HG02981 (cell line): ENCODE measurements at regions not wholly inside any gene's neighbourhood (a gene's known extent, or its start where the extent isn't known, plus 50 kb on each side); places are given as distances from the start of the nearest gene placed in this dataset.
"Not testable (repeated sequence)": the region's sequence is repeated elsewhere in the genome, so short reads cannot be mapped to it uniquely, and the experiment has no call there.

Experiments used
- ATAC-seq: cut with Tn5 transposase; IDR thresholded peaks from one replicate; pipeline ENCODE4 v1.9.1; 2021; ENCODE audit warnings: mild to moderate bottlenecking, moderate library complexity; ENCODE audit not compliant: unreplicated experiment

DNA sequence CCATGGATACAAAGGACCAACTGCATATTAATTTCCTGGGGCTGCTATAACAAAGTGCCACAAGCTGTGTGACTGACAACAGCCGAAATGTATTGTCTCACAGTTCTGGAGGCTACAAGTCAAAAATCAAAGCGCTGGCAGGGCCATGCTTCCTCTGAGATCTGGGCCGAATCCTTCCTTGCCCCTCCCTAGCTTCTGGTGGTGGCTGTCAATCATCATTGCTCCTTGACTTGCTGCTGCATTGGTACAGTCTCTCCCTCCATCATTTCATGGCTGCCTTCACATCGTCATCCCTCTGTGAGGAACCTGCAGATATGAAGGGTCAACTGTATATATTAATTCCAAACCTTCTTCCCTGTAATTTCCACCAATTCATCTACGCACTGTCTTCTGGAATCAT lies 118.3 kb downstream of the EXOC5 start:
- no peak for ATAC-seq

DNA sequence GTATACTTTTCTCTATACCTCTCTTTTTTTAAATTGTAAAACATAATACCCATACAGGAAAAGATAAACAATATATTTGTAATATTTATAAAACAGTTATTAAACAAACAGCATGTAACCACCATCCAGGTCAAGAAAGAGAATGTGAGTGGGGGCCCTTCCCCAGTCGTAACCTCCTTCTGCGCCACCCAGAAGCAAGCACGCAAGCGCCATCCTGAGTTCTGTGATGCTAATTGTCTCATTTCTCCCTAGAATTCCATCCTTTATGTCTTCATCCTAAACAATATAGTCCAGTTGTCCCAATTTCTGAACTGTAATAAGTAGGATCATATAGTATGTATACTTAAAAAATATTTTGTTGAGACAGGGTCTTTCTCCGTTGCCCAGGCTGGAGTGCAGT lies 129.5 kb downstream of the EXOC5 start:
- ATAC-seq: no peak

DNA sequence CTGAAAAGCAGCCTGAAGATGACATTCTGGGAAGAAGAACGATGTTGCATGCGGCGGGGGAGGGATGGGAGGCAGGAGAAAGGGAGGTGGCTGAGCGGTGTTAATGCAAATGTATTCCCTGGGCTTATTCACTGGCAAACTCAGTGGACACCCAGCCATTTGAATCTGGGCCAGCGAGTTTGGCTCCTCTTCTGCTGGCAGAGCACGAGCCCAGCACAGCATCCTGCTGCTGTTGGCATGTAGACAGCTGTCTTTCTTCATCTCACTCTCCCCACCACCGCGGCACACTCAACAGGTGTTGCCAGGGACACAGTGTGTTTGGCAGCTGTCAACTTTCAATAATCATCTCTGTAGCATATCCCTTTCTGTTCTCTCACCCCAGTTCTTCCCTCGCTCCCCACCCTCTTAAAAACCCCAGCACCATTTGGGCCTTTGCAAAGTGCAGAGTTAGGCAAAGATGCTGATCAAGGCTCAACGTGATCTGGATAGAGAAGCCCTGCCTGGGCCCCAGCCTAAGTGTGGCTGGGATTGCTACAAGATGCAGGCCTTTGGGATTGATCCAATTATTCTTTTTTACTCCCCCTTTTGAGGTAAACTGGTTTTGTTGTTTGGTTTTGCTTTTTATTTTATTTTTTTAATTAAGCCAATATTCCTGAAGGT lies 131.9 kb downstream of the EXOC5 start:
- ATAC-seq: no peak

DNA sequence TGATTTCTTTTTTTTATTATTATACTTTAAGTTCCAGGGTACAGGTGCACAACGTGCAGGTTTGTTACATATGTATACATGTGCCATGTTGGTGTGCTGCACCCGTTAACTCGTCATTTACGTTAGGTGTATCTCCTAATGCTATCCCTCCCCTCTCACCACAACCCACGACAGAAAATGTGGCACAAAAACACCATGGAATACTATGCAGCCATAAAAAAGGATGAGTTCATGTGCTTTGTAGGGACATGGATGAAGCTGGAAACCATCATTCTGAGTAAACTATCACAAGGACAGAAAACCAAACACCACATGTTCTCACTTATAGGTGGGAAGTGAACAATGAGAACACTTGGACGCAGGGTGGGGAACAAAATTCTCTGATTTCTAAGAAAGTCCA lies 140.9 kb downstream of the EXOC5 start:
- ATAC-seq: not testable (repeated sequence)

DNA sequence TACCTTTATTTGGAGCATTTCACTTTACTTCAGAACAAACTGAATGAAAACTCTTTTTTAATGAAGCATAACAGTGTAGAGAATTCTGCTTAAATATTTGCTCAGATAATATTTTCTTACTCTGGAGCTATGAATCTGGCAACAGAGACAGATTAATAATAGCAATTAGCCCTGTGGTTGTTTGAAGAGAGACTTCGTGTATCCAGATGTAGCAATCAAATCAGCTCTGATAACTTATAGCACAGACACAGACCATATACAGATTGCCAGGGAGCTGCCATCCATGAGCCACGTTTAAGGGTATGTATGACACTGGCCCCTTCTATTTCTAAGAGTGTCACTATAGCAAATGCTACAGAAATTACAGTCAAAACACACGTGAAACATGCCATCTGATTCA lies 146.6 kb downstream of the EXOC5 start:
- ATAC-seq: no peak

DNA sequence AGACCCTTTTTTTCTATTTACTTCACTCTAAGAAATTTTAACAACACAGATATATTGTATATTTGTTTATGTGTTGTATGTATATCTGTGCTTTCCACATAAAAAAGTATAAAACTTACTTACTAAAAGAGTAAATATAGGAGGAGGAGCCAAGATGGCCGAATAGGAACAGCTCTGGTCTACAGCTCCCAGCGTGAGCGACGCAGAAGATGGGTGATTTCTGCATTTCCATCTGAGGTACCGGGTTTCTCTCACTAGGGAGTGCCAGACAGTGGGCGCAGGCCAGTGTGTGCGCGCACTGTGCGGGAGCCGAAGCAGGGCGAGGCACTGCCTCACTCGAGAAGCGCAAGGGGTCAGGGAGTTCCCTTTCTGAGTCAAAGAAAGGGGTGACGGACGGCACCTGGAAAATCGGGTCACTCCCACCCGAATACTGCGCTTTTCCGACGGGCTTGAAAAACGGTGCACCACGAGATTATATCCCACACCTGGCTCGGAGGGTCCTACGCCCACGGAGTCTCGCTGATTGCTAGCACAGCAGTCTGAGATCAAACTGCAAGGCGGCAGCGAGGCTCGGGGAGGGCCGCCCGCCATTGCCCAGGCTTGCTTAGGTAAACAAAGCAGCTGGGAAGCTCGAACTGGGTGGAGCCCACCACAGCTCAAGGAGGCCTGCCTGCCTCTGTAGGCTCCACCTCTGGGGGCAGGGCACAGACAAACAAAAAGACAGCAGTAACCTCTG lies 156.5 kb downstream of the EXOC5 start:
- not testable (repeated sequence) for ATAC-seq

DNA sequence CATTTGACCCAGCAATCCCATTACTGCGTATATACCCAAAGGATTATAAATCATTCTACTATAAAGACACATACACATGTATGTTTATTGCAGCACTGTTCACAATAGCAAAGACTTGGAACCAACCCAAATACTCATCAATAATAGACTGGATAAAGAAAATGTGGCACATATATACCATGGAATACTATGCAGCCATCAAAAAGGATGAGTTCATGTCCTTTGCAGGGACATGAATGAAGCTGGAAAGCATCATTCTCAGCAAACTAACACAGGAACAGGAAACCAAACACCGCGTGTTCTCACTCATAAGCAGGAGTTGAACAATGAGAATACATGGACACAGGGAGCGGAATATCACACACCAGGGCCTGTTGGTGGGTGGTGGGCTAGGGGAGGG lies 158.3 kb downstream of the EXOC5 start:
- ATAC-seq: not testable (repeated sequence)

DNA sequence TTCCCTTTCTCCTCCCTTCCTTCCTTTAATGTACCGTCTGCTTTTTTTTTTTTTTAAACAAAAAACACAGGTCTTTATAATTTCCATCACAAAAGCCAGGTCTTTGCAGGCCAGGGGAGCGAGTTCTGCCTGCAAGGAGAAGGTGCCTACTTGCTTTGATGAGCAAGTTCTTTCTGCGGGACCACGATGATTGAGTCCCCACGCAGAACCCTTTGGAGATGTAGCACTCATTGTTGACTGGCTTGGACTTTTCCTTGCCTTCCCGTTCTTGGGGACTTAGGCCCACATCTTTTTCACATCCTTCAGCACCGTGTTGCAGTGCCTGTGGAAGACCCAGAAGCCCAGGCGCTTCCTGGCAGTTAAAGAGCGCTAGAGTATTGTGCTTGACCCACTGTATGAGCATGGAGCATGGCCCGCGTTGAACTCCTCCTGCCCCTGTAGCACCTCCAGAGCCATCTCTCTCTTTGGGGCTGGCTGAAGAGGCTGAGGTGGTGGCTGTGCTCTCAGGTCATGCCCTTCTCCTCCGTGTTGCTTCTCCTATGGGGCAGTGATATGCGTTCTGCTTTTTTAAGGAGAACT lies 177.6 kb downstream of the EXOC5 start:
- ATAC-seq: no peak

DNA sequence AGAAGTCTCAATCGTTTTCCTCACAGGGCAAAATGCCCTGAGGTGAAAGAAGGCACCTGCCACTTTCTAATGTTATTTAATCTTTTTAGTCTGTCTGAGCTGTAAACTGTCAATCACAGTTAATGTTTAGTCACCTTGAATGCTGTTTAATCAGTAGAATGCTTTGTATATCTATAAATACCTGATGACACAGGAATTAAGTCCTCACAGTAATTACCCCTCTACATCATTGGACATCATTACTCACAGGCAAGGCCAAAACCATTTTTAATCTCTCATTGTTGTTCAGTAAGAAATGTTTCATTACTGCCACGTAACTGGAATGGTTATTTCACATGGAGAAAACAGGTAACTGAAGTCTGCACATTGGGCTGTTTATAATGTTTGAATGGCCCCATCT lies 178.8 kb downstream of the EXOC5 start:
- ATAC-seq: no peak

DNA sequence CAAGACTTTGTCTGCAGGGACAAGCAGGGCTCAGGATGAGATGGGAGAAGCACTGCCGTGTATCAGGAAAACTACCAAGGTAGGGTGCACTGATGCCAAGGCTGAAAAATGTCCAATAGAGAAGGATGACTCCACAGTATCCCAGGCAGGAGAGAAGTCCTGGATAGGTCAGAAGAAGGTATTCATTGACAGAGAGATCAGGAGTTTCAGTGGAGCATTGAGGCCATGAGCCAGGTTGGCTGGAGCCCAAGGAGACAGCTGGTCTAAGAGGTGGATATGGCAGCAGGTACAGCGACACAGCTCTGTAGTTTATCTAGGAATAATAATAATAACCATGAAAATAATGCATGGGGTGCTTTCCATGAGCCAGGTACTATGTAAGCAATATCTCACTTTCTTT lies 180.9 kb downstream of the EXOC5 start:
- no peak for ATAC-seq

DNA sequence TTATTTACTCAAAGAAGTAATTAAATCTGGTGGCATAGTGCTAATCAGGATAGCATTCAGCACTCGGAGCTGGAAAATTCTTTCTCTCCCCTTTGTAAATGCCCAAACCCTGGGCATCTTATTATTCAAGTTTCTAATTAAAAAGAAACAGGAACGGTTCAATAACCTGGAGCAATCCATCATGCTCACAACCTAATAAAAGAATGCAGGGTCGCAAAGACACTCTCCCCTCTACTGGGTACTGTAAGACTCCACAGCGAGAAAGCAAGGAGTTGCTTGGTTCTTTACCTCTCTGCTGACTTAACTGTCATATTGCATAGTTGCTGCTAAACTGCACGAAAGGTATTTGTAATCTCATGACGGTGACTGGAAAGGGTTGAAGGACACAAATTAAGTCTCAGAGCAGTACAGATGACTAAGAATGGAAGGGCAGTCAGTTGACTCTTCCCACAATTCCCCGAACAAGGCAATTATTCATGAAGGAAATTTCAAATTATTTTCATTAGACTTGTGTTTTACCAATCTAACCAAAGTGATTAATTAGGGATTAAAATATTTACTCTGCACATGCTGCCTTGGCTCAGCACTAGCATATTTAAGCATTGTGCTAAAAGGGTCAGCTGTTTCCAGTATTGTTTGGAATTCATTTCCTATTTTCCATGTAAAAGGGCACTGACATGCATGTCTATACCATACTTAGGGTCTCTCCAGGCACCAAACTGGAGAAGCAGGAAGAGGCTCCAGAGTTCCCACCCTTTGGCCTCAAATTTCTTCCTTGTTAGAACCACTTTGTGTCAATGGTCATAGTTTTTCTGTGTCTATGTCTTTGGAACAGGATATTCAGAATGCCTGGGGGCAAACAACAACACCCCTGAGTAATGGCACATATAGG lies 182.2 kb downstream of the EXOC5 start:
- no peak for ATAC-seq

DNA sequence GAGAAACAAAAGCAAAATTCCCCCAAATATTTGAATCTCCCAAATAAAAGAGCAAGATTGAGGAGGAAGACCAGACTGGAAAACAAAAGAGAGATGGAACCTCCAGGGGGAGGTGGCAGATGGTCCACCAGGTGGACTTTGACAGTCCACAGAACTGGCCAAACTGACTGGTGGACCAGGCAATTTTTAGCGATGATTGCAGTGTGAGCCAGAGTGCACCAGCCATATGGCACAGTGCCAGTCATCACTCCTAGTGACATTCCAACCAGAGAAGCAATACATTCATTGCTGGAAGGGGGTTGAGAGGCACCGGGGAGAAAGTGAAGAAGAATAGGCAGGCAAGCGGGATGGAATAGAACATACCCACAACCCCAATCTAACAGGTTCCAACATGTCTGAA lies 182.9 kb downstream of the EXOC5 start:
- ATAC-seq: no peak

DNA sequence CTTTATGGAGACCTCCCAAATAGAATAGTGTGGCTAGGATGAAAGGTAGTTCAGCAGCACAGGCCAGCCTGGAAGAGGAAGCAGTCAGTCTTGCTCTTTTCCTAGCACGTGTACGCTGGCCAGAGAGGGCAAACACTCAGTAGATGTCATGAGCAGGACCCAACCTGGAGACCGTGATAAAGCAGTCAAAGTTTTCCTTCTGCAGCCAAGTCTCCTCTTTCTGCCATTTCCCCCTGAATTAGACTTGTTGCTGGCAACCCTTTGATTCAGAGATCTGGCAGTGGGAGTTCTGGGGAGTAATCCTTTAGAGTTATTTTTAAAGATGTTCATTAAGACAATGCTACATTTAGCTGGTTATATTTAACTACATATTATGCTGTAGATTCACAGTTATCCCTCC lies 183.7 kb downstream of the EXOC5 start:
- no peak for ATAC-seq

DNA sequence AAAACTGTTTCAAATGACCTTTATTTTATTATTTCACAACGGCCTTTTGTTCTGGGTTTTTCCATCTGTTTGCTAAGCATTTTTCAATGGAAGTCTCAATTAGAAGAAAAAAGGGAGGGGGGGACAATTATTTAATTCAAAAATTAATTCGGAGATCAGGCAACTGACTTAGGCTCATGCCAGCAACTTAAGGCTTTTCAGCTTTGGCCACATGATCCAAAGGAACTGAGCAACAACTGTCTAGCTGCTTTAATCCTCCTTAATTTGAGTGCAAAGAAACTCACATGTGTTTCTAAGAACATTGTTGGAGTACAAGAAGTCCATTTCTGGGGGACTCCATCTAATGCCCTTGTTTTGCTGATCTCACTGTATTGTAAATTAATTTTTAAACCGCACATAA lies 188.0 kb downstream of the EXOC5 start:
- no peak for ATAC-seq

DNA sequence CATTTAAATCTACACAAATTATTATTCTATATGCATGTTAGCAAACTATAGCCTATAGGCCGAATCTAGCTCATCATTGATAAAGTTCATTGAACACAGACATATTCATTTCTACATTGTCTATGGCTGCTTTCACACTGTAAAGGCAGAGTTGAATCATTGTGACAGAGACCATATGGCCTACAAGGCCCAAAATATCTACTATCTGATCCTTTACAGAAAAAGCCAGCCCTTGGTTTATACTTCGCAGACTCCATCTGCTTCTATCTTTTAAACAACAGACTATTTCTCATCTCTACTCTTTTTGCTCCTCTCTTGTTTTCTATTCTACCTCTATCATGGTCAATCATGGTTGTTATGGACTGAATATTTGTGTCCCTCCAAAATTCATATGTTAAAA lies 190.7 kb downstream of the EXOC5 start:
- no peak for ATAC-seq

DNA sequence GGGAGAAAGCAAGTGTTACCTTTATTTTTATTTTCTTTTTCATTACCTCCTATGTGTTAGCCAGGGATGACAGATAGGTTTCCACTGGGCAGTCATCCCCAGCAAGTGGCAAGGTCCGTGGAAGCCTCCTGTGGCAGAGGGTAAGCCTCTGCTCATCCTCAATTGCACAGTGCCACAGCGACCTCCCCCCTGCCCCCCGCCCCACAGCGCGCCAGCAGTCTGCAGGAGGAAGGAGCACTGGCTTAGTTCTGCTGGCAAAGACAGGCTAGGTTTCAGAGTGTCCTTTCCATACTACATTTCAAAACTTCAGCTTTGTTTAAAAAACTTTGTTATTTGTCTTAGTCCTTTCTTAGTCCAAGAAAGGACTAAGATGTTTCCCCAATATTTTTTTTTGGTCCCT lies 194.7 kb downstream of the EXOC5 start:
- ATAC-seq: no peak

DNA sequence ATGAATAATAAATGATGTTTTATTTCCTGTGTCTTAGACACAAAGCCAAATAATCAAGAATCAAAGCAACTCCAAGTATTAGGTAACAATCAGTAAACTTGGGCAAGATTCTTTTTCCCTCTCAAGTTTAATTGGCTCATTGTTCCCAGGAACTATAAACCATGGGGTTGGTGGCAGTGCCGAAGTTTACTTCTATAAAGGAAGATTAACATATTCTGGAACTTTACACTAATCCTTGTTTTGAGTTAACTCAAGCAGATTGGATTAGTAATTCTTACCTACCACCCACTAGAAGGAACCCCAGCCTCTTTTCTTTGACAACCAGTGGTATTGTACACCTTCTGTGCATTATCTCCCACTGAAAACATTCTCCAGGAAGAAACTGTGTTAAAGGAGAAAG lies 197.1 kb downstream of the EXOC5 start:
- ATAC-seq: no peak

DNA sequence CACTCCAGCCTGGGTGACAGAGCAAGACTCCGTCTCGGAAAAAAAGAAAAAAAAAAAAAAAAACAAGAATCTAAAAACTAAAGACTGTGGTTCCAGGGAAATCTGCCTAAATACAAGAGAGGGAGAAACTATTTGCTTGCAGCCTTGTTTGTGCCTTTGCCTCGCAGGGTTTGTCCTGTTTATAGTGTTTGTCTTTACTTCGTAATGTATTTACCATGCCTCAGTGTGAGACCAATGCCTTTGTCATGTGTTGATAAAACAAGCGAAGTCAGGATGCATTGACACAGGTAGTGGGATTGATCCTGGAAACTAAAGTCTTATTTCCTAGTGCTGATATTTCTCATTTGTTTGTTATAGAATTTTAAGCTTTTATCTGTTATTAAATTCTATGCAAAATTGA lies 199.0 kb downstream of the EXOC5 start:
- ATAC-seq: no peak

DNA sequence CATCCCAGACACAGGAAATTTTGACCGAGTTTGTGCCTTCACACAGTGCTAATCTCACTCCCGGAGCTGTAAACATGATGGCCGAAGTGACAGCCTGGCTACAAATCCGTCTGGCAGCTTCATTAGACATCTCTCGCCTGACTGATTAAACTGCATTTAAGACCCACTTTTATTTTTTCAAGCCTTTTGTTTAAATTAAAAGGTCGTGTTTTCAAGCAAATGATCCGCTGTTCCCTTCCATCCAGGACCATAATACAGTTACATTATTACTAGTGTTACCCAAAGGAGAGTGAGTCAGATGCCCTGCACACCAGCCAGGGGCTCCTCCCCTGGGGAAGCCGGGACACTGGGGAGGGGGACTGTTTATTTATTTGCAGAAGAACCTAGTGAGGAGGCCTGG lies 200.2 kb downstream of the EXOC5 start:
- ATAC-seq: no peak

DNA sequence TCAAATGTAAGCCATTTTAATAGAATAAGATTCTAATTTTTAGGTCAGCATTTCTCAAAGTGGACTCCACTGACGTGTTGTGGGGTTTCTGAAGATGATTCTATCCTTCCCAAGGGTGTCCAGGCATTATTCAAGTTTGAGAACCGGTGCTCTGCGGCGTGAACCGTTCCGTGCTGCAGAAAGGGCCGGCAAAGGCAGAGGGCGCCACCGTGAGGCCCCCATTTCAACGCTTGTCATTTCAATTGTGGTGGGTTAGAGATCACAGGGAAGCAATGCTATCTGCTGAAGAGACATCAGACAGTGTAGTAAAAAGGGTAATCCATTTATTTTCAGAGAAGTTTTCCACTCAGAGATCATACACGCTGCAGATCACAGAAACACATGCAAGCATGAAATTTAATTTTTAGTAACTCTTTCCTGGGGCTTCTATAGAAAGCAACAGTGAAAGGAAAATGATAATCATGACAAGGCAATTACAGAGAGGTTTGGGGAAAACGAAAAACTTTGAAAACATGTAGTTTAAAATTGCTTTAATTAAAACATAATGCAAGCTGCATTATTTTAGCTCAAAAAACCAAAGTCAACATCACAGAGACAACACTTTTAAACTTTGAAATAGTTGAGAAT lies 201.7 kb downstream of the EXOC5 start:
- no peak for ATAC-seq

DNA sequence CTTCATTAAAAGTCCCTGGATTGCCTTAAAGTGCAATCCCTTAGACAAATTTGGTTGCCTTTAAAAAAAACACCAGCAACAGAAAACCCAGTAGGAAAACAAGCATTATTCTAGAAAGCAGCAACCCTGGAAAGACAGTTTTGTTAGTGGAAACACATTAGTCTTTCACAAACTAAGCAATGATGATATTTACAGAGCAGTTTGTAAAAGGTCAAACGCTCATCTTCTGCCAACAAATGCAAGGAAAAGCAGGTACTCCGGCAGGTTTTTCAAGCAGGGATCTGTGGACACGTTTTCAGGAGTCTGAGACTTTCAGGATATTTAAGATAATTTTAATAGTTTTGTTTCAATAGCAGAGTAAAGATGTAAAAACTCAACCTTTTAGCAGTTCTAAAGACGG lies 202.2 kb downstream of the EXOC5 start:
- no peak for ATAC-seq
